PC-9 (cell line): ENCODE measurements at regions not wholly inside any gene's neighbourhood (a gene's known extent, or its start where the extent isn't known, plus 50 kb on each side); places are given as distances from the start of the nearest gene placed in this dataset.

Experiments
- BruUV-seq: library from RNA; stranded (reverse); fragments of 400-500 nt; replicated peaks from 2 replicates; lab custom pipeline; 2021; lab: Mats Ljungman, UMichigan
- CTCF ChIA-PET: fragments of 300-600 bp; sonication (Branson Sonifier 250); formaldehyde crosslinking; loops from one replicate; lab custom pipeline; 2022; ENCODE audit warnings: antibody characterized with exemption; lab: Charles Lee
- POLR2A ChIA-PET: fragments of 300-600 bp; sonication (Branson Sonifier 250); formaldehyde crosslinking; loops from one replicate; lab custom pipeline; 2022; ENCODE audit warnings: antibody characterized with exemption; ENCODE audit not compliant: unreplicated experiment; lab: Charles Lee
- DNase-seq, 2 experiments: peaks; one replicate each; pipeline versions ENCODE4 v3.0.0 to v3.0.0-alpha.2; 2015 to 2022; ENCODE audit warnings: mixed read lengths in 1 of 2
- H2AFZ ChIP-seq: fragments of 200-600 bp; sonication (generic); 2 replicates; pipeline ENCODE4 v1.8.1; 2017; ENCODE audit warnings: antibody characterized with exemption
- H3F3A ChIP-seq: fragments of 200-600 bp; sonication (generic); 2 replicates; pipeline ENCODE4 v1.8.1; 2017; ENCODE audit warnings: antibody characterized with exemption, mild to moderate bottlenecking, low read depth; ENCODE audit not compliant: insufficient read depth
- H3K27ac ChIP-seq: fragments of 200-600 bp; sonication (generic); 2 replicates; pipeline ENCODE4 v1.6.1; 2016; ENCODE audit warnings: mixed run types
- H3K27me3 ChIP-seq: fragments of 200-600 bp; sonication (generic); 2 replicates; pipeline ENCODE4 v1.6.1; 2016; ENCODE audit warnings: low read depth, mixed run types; ENCODE audit not compliant: insufficient read depth
- H3K36me3 ChIP-seq: fragments of 200-600 bp; sonication (generic); 2 replicates; pipeline ENCODE4 v1.6.1; 2016; ENCODE audit warnings: low read depth, mixed run types
- H3K4me1 ChIP-seq: fragments of 200-600 bp; sonication (generic); replicated peaks from 2 replicates; pipeline ENCODE4 v1.6.1; 2016; ENCODE audit warnings: mixed run types; ENCODE audit not compliant: insufficient read depth
- H3K4me2 ChIP-seq: fragments of 200-600 bp; sonication (generic); 2 replicates; pipeline ENCODE4 v1.6.1; 2017; ENCODE audit warnings: mixed run types
- H3K4me3 ChIP-seq: fragments of 200-600 bp; sonication (generic); 2 replicates; pipeline ENCODE4 v1.6.1; 2016; ENCODE audit warnings: mixed run types
- H3K79me2 ChIP-seq: fragments of 200-600 bp; sonication (generic); 2 replicates; pipeline ENCODE4 v1.6.1; 2017; ENCODE audit warnings: low read depth, mixed run types
- H3K9me2 ChIP-seq: fragments of 200-600 bp; sonication (generic); 2 replicates; pipeline ENCODE4 v1.8.1; 2017; ENCODE audit warnings: mild to moderate bottlenecking; ENCODE audit not compliant: insufficient read depth
- H3K9me3 ChIP-seq: fragments of 200-600 bp; sonication (generic); 2 replicates; pipeline ENCODE4 v1.8.1; 2016; ENCODE audit warnings: low read depth; ENCODE audit not compliant: insufficient read depth
- H4K20me1 ChIP-seq: fragments of 200-600 bp; sonication (generic); 2 replicates; pipeline ENCODE4 v1.8.1; 2017; ENCODE audit not compliant: insufficient read depth
- CTCF ChIP-seq: fragments of 200-600 bp; sonication (generic); conservative IDR thresholded peaks from 2 replicates; pipeline ENCODE4 v1.6.1; 2017; ENCODE audit warnings: mixed run types, antibody characterized with exemption, mild to moderate bottlenecking, moderate library complexity
- EZH2 ChIP-seq: fragments of 200-600 bp; sonication (generic); IDR thresholded peaks from 2 replicates; pipeline ENCODE4 v1.8.0; 2017; ENCODE audit warnings: antibody characterized with exemption, low read depth
- intact Hi-C: fragments of 100-400 bp; cut with micrococcal nuclease; formaldehyde crosslinking; loops from one replicate; pipeline ENCODE4 v1.10.0; 2022; ENCODE audit not compliant: unreplicated experiment

GRCh38 chr2:173419506-173419905, 64.8 kb downstream of the CDCA7 start:
- no peak for DNase-seq
- peak overlapping the region; percentile 31; the same call in 1 of the 2 replicates for H2AFZ ChIP-seq
- H3K4me2 ChIP-seq, result peak overlapping the region; percentile 3; the same call in 1 of the 2 replicates
- H3K27me3 ChIP-seq, result peaks cover 13% of the 10 kb centered on the region
- no peak overlapping the region for H3K4me3 ChIP-seq
- no peaks in the 10 kb centered on the region for H4K20me1 ChIP-seq
- no peaks in the 10 kb centered on the region for H3K36me3 ChIP-seq
- no peaks in the 10 kb centered on the region for H3F3A ChIP-seq
- no peaks in the 10 kb centered on the region for H3K79me2 ChIP-seq
- H3K9me3 ChIP-seq, result 0 out of 2 replicates have a peak, but pooled peaks cover 4% of the 10 kb centered on the region
- intact Hi-C loops, result no loop called here
- TF ChIP-seq EZH2 (no peak), CTCF (no peak)
- peaks cover 19% of the 10 kb centered on the region for H3K4me1 ChIP-seq
- POLR2A ChIA-PET, result no interaction called here
- no TSS peak for BruUV-seq
- no peak overlapping the region for H3K27ac ChIP-seq
- CTCF ChIA-PET, result no interaction called here
- H3K9me2 ChIP-seq, result no peaks in the 10 kb centered on the region

GRCh38 chr2:173424886-173425285, 70.2 kb downstream of the CDCA7 start:
- Histone ChIP-seq H3K27me3 (peaks cover 13% of the 10 kb centered on the region), H3K4me3 (no peak overlapping the region), H3K9me2 (no peaks in the 10 kb centered on the region), H3K36me3 (no peaks in the 10 kb centered on the region), H3K4me1 (no peaks in the 10 kb centered on the region; the same call in 1 of the 2 replicates), H3K79me2 (no peaks in the 10 kb centered on the region), H2AFZ (no peak overlapping the region), H4K20me1 (no peaks in the 10 kb centered on the region), H3K4me2 (no peak overlapping the region), H3K27ac (no peak overlapping the region), H3K9me3 (no peaks in the 10 kb centered on the region), H3F3A (no peaks in the 10 kb centered on the region)
- intact Hi-C loops, result no loop called here
- TF ChIP-seq CTCF (no peak), EZH2 (no peak)
- ChIA-PET POLR2A (no interaction called here), CTCF (no interaction called here)
- no peak for DNase-seq
- BruUV-seq, result no TSS peak

- ChIA-PET POLR2A (no interaction called here), CTCF (interaction anchor here (0.8 kb wide), 1 partner anchor 25 kb away, joined by 3 read pairs; no protein-coding TSS in a partner anchor)
- intact Hi-C loops, result no loop called here
- peaks cover 6% of the 10 kb centered on the region; the same call in 1 of the 2 replicates for H3F3A ChIP-seq
- H3K9me3 ChIP-seq, result no peaks in the 10 kb centered on the region
- no TSS peak for BruUV-seq
- no peaks in the 10 kb centered on the region for H3K79me2 ChIP-seq
- no peaks in the 10 kb centered on the region for H4K20me1 ChIP-seq
- no peak overlapping the region for H3K4me3 ChIP-seq
- no peak overlapping the region for H2AFZ ChIP-seq
- no peaks in the 10 kb centered on the region for H3K36me3 ChIP-seq
- no peak overlapping the region for H3K27ac ChIP-seq
- H3K4me2 ChIP-seq, result no peak overlapping the region
- H3K27me3 ChIP-seq, result no peaks in the 10 kb centered on the region
- DNase-seq, result peak; percentile 54 to 58
- no peak for TF ChIP-seq CTCF
- TF ChIP-seq EZH2, result no peak
- no peaks in the 10 kb centered on the region for H3K9me2 ChIP-seq
- peaks cover 18% of the 10 kb centered on the region for H3K4me1 ChIP-seq
Observed at GRCh38 chr2:173427887-173428668, 73.4 kb downstream of the CDCA7 start.
